ENCODE measurements at regions not wholly inside any gene's neighbourhood (a gene's known extent, or its start where the extent isn't known, plus 50 kb on each side); places are given as distances from the start of the nearest gene placed in this dataset.

DNA sequence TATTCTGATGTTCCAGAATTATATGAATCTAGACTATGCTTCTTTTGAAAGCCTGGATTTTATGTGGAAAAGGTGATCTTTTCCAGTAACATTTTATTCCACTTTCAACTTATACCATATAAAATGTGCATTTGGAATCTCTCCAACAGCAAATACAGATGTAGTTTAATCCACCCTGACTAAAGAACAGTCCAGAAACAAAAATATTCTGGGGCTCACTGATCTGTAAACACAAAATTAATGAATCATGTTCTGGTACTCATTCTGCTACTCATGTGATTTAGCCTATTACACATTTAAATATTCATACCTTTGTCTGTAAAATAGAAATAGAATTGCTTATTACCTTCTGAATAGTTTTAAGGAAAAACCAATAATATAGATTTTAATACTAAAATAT, 125.8 kb downstream of the ARRDC3 start:
- no peaks in the 10 kb centered on the region for H3K9me3 ChIP-seq
- intact Hi-C loops (cut with DNase I) = no loop called here
- peaks cover 2% of the 10 kb centered on the region for H3K4me1 ChIP-seq
- TF ChIP-seq, protein P1, sequence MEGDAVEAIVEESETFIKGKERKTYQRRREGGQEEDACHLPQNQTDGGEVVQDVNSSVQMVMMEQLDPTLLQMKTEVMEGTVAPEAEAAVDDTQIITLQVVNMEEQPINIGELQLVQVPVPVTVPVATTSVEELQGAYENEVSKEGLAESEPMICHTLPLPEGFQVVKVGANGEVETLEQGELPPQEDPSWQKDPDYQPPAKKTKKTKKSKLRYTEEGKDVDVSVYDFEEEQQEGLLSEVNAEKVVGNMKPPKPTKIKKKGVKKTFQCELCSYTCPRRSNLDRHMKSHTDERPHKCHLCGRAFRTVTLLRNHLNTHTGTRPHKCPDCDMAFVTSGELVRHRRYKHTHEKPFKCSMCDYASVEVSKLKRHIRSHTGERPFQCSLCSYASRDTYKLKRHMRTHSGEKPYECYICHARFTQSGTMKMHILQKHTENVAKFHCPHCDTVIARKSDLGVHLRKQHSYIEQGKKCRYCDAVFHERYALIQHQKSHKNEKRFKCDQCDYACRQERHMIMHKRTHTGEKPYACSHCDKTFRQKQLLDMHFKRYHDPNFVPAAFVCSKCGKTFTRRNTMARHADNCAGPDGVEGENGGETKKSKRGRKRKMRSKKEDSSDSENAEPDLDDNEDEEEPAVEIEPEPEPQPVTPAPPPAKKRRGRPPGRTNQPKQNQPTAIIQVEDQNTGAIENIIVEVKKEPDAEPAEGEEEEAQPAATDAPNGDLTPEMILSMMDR (IDR thresholded peaks at IDR 0.05) = no peak
- no peak overlapping the region for H3K4me3 ChIP-seq
- H3K36me3 ChIP-seq (ENCODE audit: insufficient read depth in 1 of 2, low read depth in 1 of 2) = no peaks in the 10 kb centered on the region
- no peak overlapping the region for H3K27ac ChIP-seq
- no peak for ATAC-seq
- H3K27me3 ChIP-seq (ENCODE audit: insufficient read depth in 3 of 3, low read length in 2 of 3) = no peaks in the 10 kb centered on the region
- no peak for DNase-seq

DNA sequence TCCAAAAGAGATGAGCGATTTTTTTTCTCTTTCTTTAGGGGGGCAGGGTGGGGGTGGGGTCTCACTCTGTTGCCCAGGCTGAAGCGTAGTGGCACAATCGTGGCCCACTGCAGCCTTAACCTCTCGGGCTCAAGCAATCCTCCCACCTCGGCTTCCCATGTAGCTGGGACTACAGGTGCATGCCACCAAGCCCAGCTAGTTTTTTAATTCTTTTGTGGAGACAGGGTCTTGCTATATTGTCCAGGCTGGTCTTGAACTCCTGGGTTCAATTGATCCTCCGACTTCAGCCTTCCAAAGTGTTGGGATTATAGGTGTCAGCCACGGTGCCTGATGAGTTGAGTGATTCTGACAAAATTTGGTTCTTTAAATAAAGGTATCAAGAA, 127.0 kb downstream of the ARRDC3 start:
- Histone ChIP-seq H3K9me3 (no peaks in the 10 kb centered on the region), H3K27me3 (ENCODE audit: insufficient read depth in 3 of 3, low read length in 2 of 3) (no peaks in the 10 kb centered on the region), H3K4me3 (no peak overlapping the region), H3K4me1 (peaks cover 2% of the 10 kb centered on the region), H3K27ac (no peak overlapping the region), H3K36me3 (ENCODE audit: insufficient read depth in 1 of 2, low read depth in 1 of 2) (no peaks in the 10 kb centered on the region)
- no peak for ATAC-seq
- no peak for DNase-seq
- TF ChIP-seq, protein P1 (IDR thresholded peaks at IDR 0.05) = no peak
- WGBS, 3 donors = 95% methylated on average over 7 of the region's 7 CpGs
- intact Hi-C loops (cut with DNase I) = no loop called here

DNA sequence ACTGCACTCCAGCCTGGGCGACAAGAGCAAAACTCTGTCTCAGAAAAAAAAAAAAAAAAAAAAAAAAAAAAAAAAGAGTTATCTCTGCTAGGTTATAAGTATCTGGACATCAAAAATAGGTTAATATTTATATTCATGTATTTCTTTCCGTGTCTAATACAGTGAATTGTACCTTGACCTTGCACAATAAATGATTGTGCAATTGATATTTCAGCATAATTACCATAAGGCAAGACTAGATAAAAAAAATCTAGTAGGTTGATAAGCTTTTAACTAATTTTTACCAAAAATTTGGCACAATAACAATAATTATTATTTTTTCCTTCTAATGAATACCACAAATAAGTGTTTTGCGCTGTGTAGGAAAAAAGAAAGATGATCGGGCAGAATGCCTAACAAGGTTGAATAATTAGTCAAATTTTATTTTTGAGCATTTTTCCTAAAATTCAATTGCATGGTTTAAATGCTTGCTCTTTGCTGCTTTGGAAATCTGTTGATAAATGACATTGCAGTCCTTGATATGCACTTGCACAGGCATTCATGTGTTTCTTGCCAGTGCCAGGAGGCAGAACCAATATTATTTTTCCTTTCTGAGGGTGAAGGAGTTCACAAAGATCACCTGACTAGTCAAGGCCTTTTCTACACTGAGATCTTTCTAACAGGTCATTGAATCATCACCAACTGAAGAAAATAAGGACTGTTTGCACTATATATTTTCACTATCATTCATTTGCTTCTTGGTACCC, 127.5 kb downstream of the ARRDC3 start:
- DNase-seq = no peak
- Histone ChIP-seq H3K4me3 (no peak overlapping the region), H3K27me3 (ENCODE audit: insufficient read depth in 3 of 3, low read length in 2 of 3) (no peaks in the 10 kb centered on the region), H3K27ac (no peak overlapping the region), H3K36me3 (ENCODE audit: insufficient read depth in 1 of 2, low read depth in 1 of 2) (no peaks in the 10 kb centered on the region), H3K4me1 (peaks cover 2% of the 10 kb centered on the region), H3K9me3 (no peaks in the 10 kb centered on the region)
- WGBS, 3 donors = 92 to 97% (median 93%) methylated on average over 4 of the region's 4 CpGs
- intact Hi-C loops (cut with DNase I) = no loop called here
- no peak for ATAC-seq
- TF ChIP-seq, protein P1 (IDR thresholded peaks at IDR 0.05) = no peak

DNA sequence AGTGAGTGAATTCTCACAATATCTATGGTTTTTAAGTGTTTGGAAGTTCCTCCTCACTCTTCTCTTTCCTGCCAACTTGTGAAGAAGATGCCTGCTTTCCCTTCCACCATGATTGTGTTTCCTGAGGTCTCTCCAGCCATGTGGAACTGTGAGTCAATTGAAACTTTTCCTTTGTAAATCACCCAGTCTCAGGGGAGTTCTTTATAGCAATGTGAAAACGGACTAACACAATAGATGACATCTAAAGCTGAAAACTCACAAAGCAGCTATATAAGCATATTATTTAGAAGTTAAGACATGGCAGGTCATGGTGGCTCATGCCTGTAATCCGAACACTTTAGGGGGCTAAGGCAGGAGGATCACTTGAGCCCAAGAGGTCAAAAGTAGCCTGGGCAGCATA, 130.2 kb downstream of the ARRDC3 start:
- Histone ChIP-seq H3K4me3 (no peak overlapping the region), H3K4me1 (peaks cover 2% of the 10 kb centered on the region), H3K36me3 (ENCODE audit: insufficient read depth in 1 of 2, low read depth in 1 of 2) (no peaks in the 10 kb centered on the region), H3K27ac (no peak overlapping the region), H3K27me3 (ENCODE audit: insufficient read depth in 3 of 3, low read length in 2 of 3) (no peaks in the 10 kb centered on the region), H3K9me3 (no peaks in the 10 kb centered on the region)
- no peak for ATAC-seq
- TF ChIP-seq, protein P1 (IDR thresholded peaks at IDR 0.05) = no peak
- intact Hi-C loops (cut with DNase I) = no loop called here
- WGBS, 3 donors = 74 to 77% (median 75%) methylated on average over 2 of the region's 2 CpGs
- no peak for DNase-seq

DNA sequence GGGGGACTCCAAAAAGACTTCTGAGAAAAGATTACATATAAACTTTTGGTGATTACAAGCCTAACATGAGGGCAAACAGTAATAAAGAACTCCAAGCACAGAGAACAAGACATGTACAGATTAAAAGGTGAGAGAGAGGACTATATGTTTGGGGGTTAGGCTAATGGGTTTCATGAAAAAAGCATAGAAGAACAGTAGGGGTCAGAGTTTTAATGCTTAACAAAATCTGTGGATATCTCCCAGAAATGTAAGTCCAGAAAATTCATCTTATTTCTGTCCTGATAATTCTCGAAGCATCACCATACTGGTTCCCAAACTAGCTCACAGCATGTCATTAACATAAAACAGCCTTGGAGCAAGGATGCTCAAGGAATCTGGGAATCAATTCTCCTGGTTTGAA, 137.2 kb downstream of the ARRDC3 start:
- no peak for ATAC-seq
- Histone ChIP-seq H3K4me1 (peaks cover 9% of the 10 kb centered on the region), H3K27me3 (ENCODE audit: insufficient read depth in 3 of 3, low read length in 2 of 3) (no peaks in the 10 kb centered on the region), H3K27ac (no peak overlapping the region), H3K9me3 (peaks cover 13% of the 10 kb centered on the region), H3K36me3 (ENCODE audit: insufficient read depth in 1 of 2, low read depth in 1 of 2) (no peaks in the 10 kb centered on the region), H3K4me3 (no peak overlapping the region)
- no peak for DNase-seq
- 85 to 93% (median 88%) methylated on average over 1 of the region's 1 CpG for WGBS, 3 donors
- TF ChIP-seq, protein P1 (IDR thresholded peaks at IDR 0.05) = no peak
- intact Hi-C loops (cut with DNase I) = no loop called here
